HK-2 (cell line): ENCODE measurements at regions not wholly inside any gene's neighbourhood (a gene's known extent, or its start where the extent isn't known, plus 50 kb on each side); places are given as distances from the start of the nearest gene placed in this dataset.
"Not testable (repeated sequence)": the region's sequence is repeated elsewhere in the genome, so short reads cannot be mapped to it uniquely, and the experiment has no call there.

ENCODE experiments used
- DNase-seq: peaks from one replicate; pipeline ENCODE4 v3.0.0-alpha.2; 2018; ENCODE audit not compliant: unreplicated experiment

DNA sequence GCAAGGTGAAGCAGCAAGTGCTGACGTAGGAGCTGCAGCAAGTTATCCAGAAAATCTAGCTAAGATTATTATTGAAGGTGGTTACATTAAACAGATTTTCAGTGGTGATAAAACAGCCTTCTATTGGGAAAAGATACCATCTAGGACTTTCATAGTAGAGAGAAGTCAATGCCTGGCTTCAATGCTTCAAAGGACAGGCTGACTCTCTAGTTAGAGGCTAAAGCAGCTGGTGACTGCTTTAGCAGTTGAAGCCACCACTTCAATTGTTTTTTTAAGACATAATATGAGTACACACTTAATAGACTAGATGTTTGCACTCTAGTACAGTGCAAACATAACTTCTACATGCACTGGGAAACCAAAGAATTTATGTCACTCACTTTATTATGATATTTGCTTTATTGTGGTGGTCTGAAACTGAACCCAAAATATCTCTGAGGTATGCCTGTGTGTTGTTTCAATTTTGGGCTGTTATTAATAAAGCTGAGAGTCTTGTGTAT is 1026.9 kb upstream of the FOXG1 start:
- DNase-seq: no peak

DNA sequence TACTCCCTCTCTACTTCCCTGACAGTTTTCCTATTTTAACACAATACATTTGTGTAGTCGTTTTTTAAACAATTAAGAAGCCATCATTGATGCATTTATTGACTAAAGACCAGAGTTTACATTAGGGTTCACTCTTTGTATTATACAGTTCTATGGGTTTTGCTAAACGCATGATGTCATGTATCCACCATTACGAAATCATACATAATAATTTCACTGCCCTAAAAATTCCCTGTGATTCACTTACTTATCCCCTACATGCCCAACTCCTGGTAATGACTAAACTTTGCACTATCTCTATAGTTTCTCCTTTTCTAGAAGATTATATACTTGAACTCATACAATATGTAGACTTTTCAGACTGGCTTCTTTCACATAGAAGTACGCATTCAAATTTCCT is 1016.5 kb upstream of the FOXG1 start:
- no peak for DNase-seq

DNA sequence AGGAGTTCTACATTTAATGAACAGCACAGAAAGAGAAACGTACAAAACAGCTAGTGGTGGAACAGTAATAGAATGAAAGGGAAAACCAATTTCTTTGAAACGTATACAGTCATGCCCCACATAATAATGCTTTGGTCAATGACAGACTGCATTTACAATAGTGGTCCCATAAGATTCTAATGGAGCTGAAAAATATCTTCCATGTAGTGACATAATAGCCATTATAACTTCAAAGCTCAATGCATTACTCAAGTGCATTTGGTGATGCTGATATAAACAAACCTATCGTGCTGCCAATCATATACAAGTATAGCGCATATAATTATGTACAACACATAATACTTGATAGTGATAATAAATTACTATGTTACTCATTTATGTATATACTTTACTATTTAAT is 1008.9 kb upstream of the FOXG1 start:
- DNase-seq: not testable (repeated sequence)

DNA sequence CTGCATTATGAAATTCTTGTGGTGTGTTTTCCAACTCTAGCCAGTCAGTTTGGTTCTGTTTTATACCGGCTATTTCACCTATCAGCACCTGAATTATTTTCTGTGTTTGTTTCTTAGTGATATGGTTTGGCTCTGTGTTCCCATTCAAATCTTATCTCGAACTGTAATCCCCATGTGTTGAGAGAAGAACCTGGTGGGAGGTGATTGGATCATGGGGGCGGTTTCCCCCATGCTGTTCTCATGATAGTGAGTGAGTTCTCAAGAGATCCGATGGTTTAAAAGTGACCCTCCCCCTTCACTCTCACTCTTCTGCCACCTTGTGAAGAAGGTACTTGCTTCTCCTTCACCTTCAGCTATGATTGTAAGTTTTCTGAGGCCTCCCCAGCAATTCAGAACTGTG is 1006.2 kb upstream of the FOXG1 start:
- DNase-seq: not testable (repeated sequence)

DNA sequence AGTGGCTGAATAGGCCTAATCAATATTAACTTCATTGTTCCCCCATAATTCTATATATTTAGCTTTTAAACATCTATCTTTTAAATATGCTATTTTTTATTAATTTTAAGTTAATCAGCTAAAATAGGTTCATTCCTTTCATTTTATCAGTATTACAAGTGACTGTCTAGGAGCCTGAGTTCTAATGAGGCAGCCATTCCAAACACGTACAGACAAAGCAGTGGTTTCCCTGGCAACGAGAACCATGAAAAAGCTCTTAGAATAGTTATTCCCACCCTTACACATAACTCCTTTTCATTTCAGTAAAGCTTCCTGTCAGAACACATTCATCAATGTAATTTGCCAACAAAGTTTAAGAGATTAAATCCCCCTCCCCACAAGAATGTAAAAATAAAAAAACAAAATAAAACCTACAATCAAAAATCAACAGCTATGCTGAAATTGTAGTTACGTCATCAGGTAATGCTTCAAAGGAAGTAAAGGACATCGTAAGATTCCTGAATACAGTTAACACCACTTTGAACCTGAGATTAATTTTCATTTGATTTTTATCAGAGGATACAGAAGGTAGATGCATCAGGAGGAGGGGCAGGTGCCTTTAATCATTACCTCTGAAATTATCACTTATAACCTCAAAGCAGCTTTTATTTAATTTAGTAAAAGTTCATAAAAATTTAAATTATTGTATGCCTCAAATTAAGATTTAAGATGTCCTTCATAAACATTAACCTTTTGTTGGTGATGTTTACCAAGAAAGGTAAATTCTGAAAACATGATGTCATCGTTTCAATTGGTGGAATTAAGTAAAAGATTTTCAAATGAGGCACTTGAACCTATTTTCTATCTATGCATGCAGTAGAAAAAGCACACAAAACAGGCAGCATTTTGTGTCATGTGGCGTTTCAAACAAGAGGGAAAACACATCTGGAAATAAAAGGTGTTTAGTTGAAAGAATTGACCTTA is 967.2 kb upstream of the FOXG1 start:
- DNase-seq: not testable (repeated sequence)

DNA sequence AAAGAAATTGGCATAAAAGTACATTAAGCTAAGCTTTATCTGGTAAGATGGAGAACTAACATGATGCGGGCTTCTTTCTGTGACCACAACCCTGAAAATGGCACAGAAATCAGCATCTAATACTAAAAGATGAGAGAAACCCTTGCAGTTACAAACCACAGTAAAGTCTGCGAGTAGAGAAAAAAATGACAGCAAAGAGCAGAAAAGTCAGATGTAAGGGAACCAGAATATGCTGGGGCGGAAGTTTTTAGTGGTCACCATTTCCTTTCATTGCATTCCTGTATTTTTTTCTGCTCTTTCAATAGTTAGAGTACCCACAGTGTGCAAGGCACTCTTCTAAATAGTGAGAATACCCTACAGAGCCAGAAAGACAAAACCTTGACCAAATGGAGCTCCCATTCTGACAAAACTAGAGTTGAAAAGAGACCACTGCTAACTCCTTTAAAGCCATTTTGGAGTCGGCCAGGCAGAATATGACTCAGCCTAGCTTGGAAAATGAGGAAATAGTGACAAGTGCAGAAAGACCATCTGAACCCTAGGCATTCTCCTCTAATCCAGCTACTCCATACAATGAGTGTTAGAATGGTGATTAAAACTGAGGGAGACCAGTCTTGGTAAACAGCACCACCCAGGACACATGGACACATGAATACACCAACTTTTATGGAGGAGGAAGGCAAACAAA is 948.7 kb upstream of the FOXG1 start:
- not testable (repeated sequence) for DNase-seq

DNA sequence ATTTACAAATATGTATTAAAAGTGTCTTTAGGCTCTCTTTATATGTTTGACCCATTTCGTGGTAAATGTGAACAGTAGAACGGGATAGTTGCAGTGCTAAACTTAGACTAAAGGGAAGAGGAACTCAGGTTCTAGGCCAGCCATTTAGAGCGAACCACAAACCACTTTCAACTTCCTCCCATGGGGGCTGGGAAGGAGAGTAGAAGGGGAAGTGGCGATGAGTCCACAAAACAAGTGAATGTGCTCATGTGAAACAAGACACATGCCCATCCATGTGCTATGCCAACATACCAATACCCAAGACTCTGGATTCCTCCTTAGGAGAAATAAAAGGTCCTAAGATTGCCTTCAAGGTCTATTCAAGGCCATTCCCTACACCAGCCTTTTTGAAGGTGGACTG is 940.4 kb upstream of the FOXG1 start:
- not testable (repeated sequence) for DNase-seq

DNA sequence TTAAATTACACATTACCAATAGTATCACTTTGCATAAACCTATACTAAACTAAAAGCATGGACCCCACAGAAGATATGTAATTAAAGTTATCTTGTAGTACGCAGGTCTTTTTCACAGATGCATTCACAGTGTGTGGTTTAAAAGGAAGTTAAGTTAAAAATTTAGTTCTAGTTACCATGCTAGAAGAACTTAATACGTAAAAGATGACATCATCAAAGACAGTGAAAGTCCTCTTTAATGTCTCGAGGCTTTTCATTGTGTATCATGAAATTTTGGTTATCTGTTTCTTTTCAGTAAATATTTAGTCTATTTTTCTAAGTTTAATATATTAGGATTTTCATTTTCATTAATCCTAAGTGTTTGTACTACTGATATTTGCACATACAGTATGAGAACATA is 934.6 kb upstream of the FOXG1 start:
- not testable (repeated sequence) for DNase-seq

DNA sequence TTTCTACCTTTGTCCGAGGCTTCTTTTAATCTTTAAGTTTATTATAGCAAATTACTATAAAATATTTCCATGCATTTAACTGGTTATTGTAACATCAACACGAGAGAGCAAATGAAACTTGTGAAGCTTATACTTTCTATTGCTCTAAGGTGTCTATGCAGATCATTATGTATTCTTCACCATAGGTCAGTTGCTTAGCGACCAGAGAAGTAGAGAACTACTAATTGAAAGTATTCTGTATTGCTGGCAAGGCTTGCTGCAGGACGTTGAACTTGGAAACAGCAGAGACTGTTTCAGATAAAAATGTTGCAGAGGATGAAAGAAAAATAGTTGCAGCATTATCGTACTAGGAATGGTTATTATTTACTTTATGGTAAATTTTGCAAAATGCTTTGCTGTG is 933.6 kb upstream of the FOXG1 start:
- not testable (repeated sequence) for DNase-seq

DNA sequence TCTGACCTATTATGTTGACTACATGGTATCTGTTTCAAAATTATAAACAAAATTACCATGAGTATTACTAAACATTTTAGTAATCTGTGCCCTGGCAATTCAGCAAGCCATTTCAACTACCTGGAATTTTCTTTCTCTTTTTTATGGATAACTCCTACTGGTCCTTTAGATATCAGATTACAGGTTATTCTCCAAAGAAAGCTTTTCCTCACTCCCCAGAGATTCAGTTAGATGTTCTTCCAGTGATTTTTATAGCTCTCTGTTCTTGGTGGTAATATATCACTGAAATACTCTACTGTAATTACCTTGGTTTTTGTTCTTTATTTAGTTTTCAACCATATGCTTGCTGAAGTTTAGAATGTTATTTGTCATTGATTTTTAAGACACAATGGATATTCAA is 930.2 kb upstream of the FOXG1 start:
- no peak for DNase-seq

DNA sequence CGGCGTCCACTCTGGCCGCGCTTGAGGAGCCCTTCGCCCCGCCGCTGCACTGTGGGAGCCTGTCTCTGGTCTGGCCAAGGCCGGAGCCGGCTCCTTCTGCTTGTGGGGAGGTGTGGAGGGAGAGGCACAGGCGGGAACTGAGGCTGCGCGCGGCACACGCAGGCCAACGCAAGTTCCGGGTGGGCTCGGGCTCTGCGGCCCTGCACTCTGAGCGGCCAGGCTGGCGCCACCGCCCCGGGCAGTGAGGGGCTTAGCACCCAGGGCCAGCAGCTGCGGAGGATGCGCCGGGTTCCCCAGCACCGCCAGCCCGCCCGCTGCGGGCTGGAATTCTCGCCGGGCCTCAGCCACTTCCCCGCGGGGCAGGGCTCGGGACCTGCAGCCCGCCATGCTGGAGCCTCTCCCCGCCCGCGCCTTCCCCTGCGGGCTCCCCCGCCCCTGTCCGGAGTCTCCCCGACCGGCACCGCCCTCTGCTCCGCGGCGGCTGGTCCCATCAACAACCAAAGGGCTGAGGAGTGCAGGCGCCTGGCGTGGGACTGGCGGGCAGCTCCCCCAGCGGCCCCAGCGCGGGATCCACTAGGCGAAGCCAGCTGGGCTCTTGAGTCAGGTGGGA is 921.2 kb upstream of the FOXG1 start:
- no peak for DNase-seq

DNA sequence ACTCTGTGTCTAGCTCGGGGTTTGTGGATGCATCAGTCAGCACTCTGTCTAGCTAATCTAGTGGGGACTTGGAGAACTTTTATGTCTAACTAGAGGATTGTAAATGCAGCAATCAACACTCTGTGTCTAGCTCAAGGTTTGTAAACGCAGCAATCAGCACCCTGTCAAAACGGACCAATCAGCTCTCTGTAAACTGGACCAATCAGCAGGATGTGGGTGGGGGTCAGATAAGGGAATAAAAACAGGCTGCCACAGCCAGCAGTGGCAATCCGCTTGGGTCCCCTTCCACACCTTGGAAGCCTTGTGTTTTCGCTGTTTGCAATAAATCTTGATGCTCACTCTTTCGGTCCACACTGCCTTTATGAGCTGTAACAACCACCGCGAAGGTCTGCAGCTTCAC is 920.7 kb upstream of the FOXG1 start:
- no peak for DNase-seq

DNA sequence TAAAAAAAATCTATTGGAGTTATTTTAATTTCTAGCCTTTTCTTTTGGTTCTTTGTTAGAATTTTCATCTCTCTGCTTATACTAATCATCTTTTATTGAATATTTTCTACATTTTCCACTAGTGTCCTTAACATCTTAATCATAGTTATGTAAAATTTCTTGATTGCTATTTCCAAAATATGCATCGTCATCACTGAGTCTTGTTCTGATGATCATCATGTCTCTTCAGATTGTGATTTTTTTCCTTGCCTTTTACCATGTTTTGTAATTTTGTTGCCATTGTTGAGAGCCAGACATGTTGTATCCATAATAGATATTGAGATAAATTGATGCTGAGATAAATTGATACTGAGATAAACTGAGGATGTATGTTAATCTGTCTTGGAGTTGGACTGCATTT is 919.1 kb upstream of the FOXG1 start:
- not testable (repeated sequence) for DNase-seq

DNA sequence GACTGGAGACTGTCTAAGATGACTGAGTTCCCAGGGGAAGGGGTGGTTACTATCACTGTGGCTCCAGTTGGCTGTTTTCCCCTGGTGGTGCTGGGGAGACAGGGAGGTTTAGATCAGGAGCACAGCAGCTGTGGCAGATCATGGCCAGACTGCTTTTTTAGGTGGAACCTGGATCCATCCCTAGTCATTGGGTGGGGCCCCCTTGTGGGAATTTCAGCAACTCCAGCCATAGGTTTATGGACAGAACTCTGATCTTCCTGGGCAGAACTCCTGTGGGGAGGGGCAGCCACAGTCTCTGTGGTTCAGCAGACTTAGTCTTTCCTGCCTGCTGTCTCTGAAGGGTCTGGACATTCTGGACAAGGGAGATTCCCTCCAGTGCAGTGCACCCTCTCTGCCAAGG is 917.4 kb upstream of the FOXG1 start:
- DNase-seq: not testable (repeated sequence)

DNA sequence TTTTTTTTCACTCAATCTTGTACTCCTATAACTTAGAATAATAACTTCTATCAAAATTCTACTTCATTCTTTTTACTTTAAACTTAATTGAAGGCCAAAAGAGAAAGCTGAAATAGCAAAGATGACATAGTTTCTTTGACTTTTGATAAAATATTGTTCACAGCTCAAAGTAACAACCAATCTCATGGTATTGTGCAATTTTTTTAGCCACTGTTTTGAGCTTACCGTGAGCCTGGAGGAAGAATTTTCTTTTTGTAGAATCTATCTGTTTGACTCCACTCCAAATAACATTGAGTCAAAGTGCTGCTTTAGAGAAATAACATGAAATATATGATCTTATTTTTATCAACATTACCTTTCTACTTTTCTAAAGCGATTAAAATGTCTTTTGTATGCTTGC is 903.9 kb upstream of the FOXG1 start:
- DNase-seq: no peak

DNA sequence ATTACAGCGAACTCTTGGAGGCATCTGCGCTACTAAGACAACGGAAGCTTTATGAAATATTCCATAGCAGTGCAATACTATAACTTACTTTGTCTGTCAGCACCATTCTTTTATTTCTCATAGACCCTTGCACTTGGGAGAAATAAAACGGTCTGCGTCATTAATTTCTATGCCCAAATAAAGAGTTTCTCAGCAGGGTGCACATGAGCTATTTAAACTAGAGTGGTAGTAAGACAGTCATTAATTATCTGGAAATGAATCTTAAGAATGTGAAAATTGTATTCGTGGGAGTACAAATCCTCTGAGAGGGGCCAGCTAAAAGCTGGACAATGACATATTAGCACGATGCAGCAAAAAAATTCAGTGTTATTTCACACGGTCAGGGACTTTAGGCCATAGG is 903.4 kb upstream of the FOXG1 start:
- no peak for DNase-seq

DNA sequence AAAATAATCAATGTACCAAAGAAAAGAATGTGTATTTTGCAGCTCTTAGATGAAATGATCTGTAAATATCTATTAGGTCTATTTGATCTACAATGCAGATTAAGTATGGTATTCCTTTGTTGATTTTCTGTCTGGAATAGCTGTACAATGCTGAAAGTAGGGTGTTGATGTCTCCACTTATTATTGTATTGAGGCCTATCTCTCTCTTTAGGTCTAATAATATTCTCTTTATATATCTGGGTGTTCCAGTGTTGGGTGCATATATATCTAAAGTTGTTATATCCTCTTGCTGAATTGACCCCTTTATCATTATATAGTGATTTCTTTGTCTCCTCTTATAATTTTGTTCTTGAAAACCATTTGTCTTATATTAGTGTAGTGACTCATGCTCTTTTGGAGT is 885.5 kb upstream of the FOXG1 start:
- DNase-seq: no peak

DNA sequence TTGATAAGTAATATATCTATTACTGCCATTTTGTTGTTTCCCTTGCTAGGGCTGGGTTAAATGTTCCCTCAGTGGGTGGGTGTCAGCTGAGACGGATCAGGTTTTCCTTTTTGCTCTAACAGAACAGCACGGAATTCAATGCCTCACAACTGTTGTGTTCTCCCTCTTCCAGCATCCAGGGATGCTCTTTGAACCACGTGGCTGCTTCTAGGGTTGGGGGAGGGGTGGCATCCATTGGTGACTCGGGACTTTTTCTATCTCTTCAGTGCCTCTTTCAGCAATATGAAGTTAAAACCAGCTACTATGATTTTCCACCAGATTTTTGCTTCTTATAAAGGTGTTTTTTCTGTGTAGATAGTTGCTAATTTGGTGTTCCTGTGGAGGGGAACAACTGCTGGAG is 884.9 kb upstream of the FOXG1 start:
- DNase-seq: no peak

DNA sequence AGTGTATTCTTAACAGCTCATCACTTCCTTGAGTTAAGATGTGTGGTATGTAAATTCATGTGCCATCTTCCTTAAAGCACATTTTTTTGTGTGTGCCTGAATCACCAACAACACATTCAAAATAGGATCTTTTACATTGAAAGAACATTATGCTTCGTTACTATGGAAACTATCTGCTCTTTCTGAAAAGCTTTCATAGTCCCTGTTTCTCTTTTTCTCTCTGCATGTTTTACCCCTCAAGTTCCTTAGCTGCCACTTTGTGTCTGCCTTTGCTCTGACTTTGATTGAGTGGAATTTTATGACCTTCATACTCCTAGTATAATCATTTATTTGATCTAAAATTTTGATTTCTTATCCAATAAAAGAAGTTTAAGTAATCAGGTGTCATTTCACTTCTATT is 880.3 kb upstream of the FOXG1 start:
- no peak for DNase-seq

DNA sequence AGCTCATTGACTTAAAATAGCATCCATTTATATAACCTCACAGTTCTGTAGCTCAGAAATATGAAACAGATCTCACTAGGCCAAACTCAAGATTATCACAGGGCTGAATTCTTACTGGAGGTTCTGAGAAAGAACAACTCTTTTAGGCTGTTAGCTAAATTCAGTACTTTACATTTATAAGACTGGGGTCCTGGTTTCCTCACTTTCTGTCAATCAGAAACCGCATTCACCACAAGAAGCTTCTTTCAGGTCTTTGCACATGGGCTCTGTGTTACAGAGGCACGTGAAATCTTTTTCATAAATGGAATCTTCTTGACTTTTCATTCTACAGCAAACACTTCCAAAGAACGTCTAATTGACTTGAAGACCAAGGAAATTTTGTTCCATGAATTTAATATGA is 876.3 kb upstream of the FOXG1 start:
- DNase-seq: no peak

DNA sequence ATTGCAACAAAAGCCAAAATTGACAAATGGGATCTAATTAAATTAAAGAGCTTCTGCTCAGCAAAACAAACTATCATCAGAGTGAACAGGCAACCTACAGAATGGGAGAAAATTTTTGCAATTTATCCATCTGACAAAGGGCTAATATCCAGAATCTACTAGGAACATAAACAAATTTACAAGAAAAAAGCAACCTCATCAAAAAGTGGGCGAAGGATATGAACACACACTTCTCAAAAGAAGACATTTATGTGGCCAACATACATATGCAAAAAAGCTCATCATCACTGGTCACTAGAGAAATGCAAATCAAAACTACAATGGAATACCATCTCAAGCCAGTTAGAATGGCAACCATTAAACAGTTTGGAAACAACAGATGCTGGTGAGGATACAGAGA is 858.1 kb upstream of the FOXG1 start:
- DNase-seq: not testable (repeated sequence)

DNA sequence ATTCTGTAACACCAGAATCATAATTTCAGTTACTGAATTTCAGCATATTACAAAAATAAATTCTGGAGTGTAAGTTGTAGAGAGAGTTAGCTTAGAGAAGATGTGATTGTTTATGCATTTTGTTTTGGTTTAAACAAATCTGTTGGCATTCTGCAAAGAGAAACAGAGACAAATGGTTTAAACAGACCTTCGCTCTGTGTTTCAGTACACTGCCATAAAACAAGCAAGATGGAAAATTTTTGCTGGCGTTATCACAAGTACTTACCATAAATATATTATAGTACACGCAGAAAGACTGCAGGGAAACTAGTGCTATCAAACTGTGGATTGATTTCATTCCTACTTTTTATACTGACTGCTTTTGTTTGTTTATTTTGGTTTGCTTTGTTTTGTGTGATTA is 850.3 kb upstream of the FOXG1 start:
- DNase-seq: no peak

DNA sequence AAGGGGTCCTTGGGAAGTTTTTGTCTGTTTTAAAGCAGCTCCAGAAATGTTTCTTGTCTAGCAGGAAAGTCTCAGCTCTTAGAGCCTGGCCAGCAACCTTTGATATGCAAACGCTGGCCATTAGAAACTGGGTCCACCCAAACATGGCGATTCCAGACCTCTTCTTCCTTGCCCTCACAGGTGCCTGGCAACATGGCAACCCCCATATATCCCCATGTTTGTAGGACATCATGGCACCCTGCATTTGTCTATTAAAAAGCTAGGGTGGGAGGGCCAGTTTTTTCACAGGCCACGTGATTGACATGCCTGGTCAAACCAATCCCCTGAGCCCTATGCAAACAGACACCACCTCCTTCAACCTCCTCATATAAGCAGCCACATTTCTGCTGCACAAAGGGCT is 848.7 kb upstream of the FOXG1 start:
- DNase-seq: no peak
